HG03095 (cell line): ENCODE measurements at regions not wholly inside any gene's neighbourhood (a gene's known extent, or its start where the extent isn't known, plus 50 kb on each side); places are given as distances from the start of the nearest gene placed in this dataset.
"Not testable (repeated sequence)": the region's sequence is repeated elsewhere in the genome, so short reads cannot be mapped to it uniquely, and the experiment has no call there.

ENCODE experiments used
- ATAC-seq: cut with Tn5 transposase; IDR thresholded peaks from one replicate; pipeline ENCODE4 v1.9.1; 2021; ENCODE audit warnings: moderate library complexity; ENCODE audit not compliant: unreplicated experiment

GRCh38 chr3:30480587-30480986 is 125.8 kb upstream of the TGFBR2 start:
- ATAC-seq: no peak

- no peak for ATAC-seq
Observed at GRCh38 chr3:30481241-30481640, 125.2 kb upstream of the TGFBR2 start.

GRCh38 chr3:30484229-30484628 is 122.2 kb upstream of the TGFBR2 start:
- not testable (repeated sequence) for ATAC-seq

- no peak for ATAC-seq
Observed at GRCh38 chr3:30486368-30486767, 120.0 kb upstream of the TGFBR2 start.

GRCh38 chr3:30488070-30488756 is 118.2 kb upstream of the TGFBR2 start:
- ATAC-seq: no peak

- no peak for ATAC-seq
Observed at GRCh38 chr3:30492322-30493192, 113.8 kb upstream of the TGFBR2 start.

- ATAC-seq: no peak
Observed at GRCh38 chr3:30493911-30494311, 112.5 kb upstream of the TGFBR2 start.

- ATAC-seq: no peak
Observed at GRCh38 chr3:30495172-30496065, 111.0 kb upstream of the TGFBR2 start.

- no peak for ATAC-seq
Observed at GRCh38 chr3:30496066-30496966, 110.1 kb upstream of the TGFBR2 start.

- no peak for ATAC-seq
Observed at GRCh38 chr3:30498587-30498967, 107.8 kb upstream of the TGFBR2 start.

- peak; percentile 97 for ATAC-seq
Observed at GRCh38 chr3:30500666-30501399, 105.6 kb upstream of the TGFBR2 start.

GRCh38 chr3:30501526-30501925 is 104.9 kb upstream of the TGFBR2 start:
- no peak for ATAC-seq

GRCh38 chr3:30502051-30502741 is 104.2 kb upstream of the TGFBR2 start:
- ATAC-seq: no peak

- ATAC-seq: peak; percentile 37
Observed at GRCh38 chr3:30502742-30503073, 103.7 kb upstream of the TGFBR2 start.

GRCh38 chr3:30503446-30503845 is 103.0 kb upstream of the TGFBR2 start:
- no peak for ATAC-seq

- ATAC-seq: no peak
Observed at GRCh38 chr3:30504939-30505338, 101.5 kb upstream of the TGFBR2 start.

GRCh38 chr3:30505866-30506520 is 100.4 kb upstream of the TGFBR2 start:
- ATAC-seq: no peak

- ATAC-seq: no peak
Observed at GRCh38 chr3:30508339-30508738, 98.1 kb upstream of the TGFBR2 start.

- no peak for ATAC-seq
Observed at GRCh38 chr3:30510596-30510995, 95.8 kb upstream of the TGFBR2 start.
